BLaER1 treated with 17β-estradiol and CSF1 and Interleukin-3, amounts not matched to agents 10 nM and 100 nM (cell line): ENCODE measurements at regions not wholly inside any gene's neighbourhood (a gene's known extent, or its start where the extent isn't known, plus 50 kb on each side); places are given as distances from the start of the nearest gene placed in this dataset.

Source experiments
- H3K27ac ChIP-seq, 11 experiments: shearing (Covaris generic); formaldehyde crosslinking; 2 replicates each; pipeline ENCODE4 v1.8.1; 2022
- H3K27me3 ChIP-seq, 11 experiments: shearing (Covaris generic); formaldehyde crosslinking; 2 replicates each; pipeline ENCODE4 v1.8.1; 2022
- H3K36me3 ChIP-seq, 11 experiments: shearing (Covaris generic); formaldehyde crosslinking; 2 replicates each; pipeline ENCODE4 v1.8.1; 2022
- H3K4me1 ChIP-seq, 10 experiments: shearing (Covaris generic); formaldehyde crosslinking; 2 replicates each; pipeline ENCODE4 v1.8.1; 2022
- H3K4me2 ChIP-seq, 11 experiments: shearing (Covaris generic); formaldehyde crosslinking; 2 replicates each; pipeline ENCODE4 v1.8.1; 2022
- H3K4me3 ChIP-seq, 10 experiments: shearing (Covaris generic); formaldehyde crosslinking; 2 replicates each; pipeline ENCODE4 v1.8.1; 2022
- H3K9ac ChIP-seq, 11 experiments: shearing (Covaris generic); formaldehyde crosslinking; 2 replicates each; pipeline ENCODE4 v1.8.1; 2022
- H3K9me3 ChIP-seq, 11 experiments: shearing (Covaris generic); formaldehyde crosslinking; replicated peaks in 1 of 11; 2 replicates each; pipeline ENCODE4 v1.8.1; 2022
- H4K20me1 ChIP-seq, 11 experiments: shearing (Covaris generic); formaldehyde crosslinking; 2 replicates each; pipeline ENCODE4 v1.8.1; 2022
- Cebpa-rat ChIP-seq, 11 experiments: shearing (Covaris generic); IDR thresholded peaks; 2 replicates each; pipeline ENCODE4 v1.8.1; 2022

GRCh38 chr13:112234131-112234875 is 141.9 kb upstream of the SPACA7 start:
- H3K27me3 ChIP-seq, result no peaks in the 10 kb centered on the region

GRCh38 chr13:112236016-112236415 is 140.1 kb upstream of the SPACA7 start:
- H3K9me3 ChIP-seq, result peaks cover 0 to 7% (median 0%) of the 10 kb centered on the region in 11 experiments; a peak in 4 of 22 replicates
- no peak overlapping the region for H3K27ac ChIP-seq
- H4K20me1 ChIP-seq, result no peaks in the 10 kb centered on the region; a peak in 1 of 22 replicates
- H3K4me1 ChIP-seq, result no peaks in the 10 kb centered on the region
- H3K9ac ChIP-seq, result no peak overlapping the region
- H3K36me3 ChIP-seq, result no peaks in the 10 kb centered on the region
- no peak overlapping the region for H3K4me3 ChIP-seq
- no peak for TF ChIP-seq Cebpa-rat (IDR thresholded peaks at IDR 0.05)
- H3K4me2 ChIP-seq, result no peak overlapping the region
- H3K27me3 ChIP-seq, result no peaks in the 10 kb centered on the region

More at GRCh38 chr13:112234131-112234875, 141.9 kb upstream of the SPACA7 start:
- Histone ChIP-seq H3K9ac (no peak overlapping the region), H3K36me3 (no peaks in the 10 kb centered on the region), H4K20me1 (no peaks in the 10 kb centered on the region; a peak in 1 of 22 replicates), H3K4me2 (no peak overlapping the region), H3K9me3 (peaks cover 0 to 7% (median 0%) of the 10 kb centered on the region in 11 experiments; a peak in 4 of 22 replicates), H3K4me1 (no peaks in the 10 kb centered on the region), H3K4me3 (no peak overlapping the region), H3K27ac (no peak overlapping the region)
- no peak for TF ChIP-seq Cebpa-rat (IDR thresholded peaks at IDR 0.05)

GRCh38 chr13:112236539-112237197 is 139.5 kb upstream of the SPACA7 start:
- H3K9me3 ChIP-seq, result peaks cover 0 to 7% (median 0%) of the 10 kb centered on the region in 11 experiments; a peak in 4 of 22 replicates
- no peak overlapping the region for H3K27ac ChIP-seq
- no peak overlapping the region for H3K9ac ChIP-seq
- H3K4me2 ChIP-seq, result no peak overlapping the region
- H4K20me1 ChIP-seq, result no peaks in the 10 kb centered on the region; a peak in 1 of 22 replicates
- no peaks in the 10 kb centered on the region for H3K27me3 ChIP-seq
- no peak overlapping the region for H3K4me3 ChIP-seq
- no peaks in the 10 kb centered on the region for H3K4me1 ChIP-seq
- no peak for TF ChIP-seq Cebpa-rat (IDR thresholded peaks at IDR 0.05)
- H3K36me3 ChIP-seq, result no peaks in the 10 kb centered on the region

GRCh38 chr13:112238436-112238995 is 137.6 kb upstream of the SPACA7 start:
- Histone ChIP-seq H3K27ac (no peak overlapping the region), H3K9me3 (peaks cover 0 to 7% (median 0%) of the 10 kb centered on the region in 11 experiments; a peak in 4 of 22 replicates), H3K36me3 (no peaks in the 10 kb centered on the region), H3K4me1 (no peaks in the 10 kb centered on the region), H3K27me3 (no peaks in the 10 kb centered on the region), H3K4me2 (no peak overlapping the region), H4K20me1 (no peaks in the 10 kb centered on the region; a peak in 1 of 22 replicates), H3K9ac (no peak overlapping the region), H3K4me3 (no peak overlapping the region)
- TF ChIP-seq Cebpa-rat (IDR thresholded peaks at IDR 0.05), result no peak

GRCh38 chr13:112240076-112240475 is 136.1 kb upstream of the SPACA7 start:
- Histone ChIP-seq H4K20me1 (no peaks in the 10 kb centered on the region; a peak in 1 of 22 replicates), H3K4me3 (no peak overlapping the region), H3K36me3 (no peaks in the 10 kb centered on the region), H3K27me3 (no peaks in the 10 kb centered on the region), H3K9ac (no peak overlapping the region), H3K27ac (no peak overlapping the region), H3K4me1 (no peaks in the 10 kb centered on the region), H3K4me2 (no peak overlapping the region), H3K9me3 (peaks cover 0 to 7% (median 0%) of the 10 kb centered on the region in 11 experiments; a peak in 4 of 22 replicates)
- no peak for TF ChIP-seq Cebpa-rat (IDR thresholded peaks at IDR 0.05)

GRCh38 chr13:112241288-112241687 is 134.9 kb upstream of the SPACA7 start:
- peaks cover 0 to 7% (median 0%) of the 10 kb centered on the region in 11 experiments; a peak in 4 of 22 replicates for H3K9me3 ChIP-seq
- no peak overlapping the region for H3K9ac ChIP-seq
- H3K27ac ChIP-seq, result no peak overlapping the region
- no peaks in the 10 kb centered on the region for H3K4me1 ChIP-seq
- no peaks in the 10 kb centered on the region for H3K27me3 ChIP-seq
- H3K36me3 ChIP-seq, result no peaks in the 10 kb centered on the region
- H3K4me2 ChIP-seq, result no peak overlapping the region
- TF ChIP-seq Cebpa-rat (IDR thresholded peaks at IDR 0.05), result no peak
- no peak overlapping the region for H3K4me3 ChIP-seq
- H4K20me1 ChIP-seq, result no peaks in the 10 kb centered on the region

GRCh38 chr13:112242777-112243176 is 133.4 kb upstream of the SPACA7 start:
- Histone ChIP-seq H3K9ac (no peak overlapping the region), H3K27me3 (no peaks in the 10 kb centered on the region), H4K20me1 (no peaks in the 10 kb centered on the region), H3K36me3 (no peaks in the 10 kb centered on the region), H3K4me1 (no peaks in the 10 kb centered on the region), H3K27ac (no peak overlapping the region), H3K4me3 (no peak overlapping the region), H3K9me3 (peaks cover 0 to 7% (median 0%) of the 10 kb centered on the region in 11 experiments; a peak in 4 of 22 replicates), H3K4me2 (no peak overlapping the region)
- TF ChIP-seq Cebpa-rat (IDR thresholded peaks at IDR 0.05), result no peak

GRCh38 chr13:112244061-112244460 is 132.1 kb upstream of the SPACA7 start:
- no peak overlapping the region for H3K9ac ChIP-seq
- H3K4me2 ChIP-seq, result no peak overlapping the region
- H3K36me3 ChIP-seq, result no peaks in the 10 kb centered on the region
- no peak for TF ChIP-seq Cebpa-rat (IDR thresholded peaks at IDR 0.05)
- H3K4me1 ChIP-seq, result no peaks in the 10 kb centered on the region
- peaks cover 0 to 4% (median 0%) of the 10 kb centered on the region in 11 experiments; a peak in 1 of 22 replicates for H3K9me3 ChIP-seq
- no peaks in the 10 kb centered on the region for H3K27me3 ChIP-seq
- H3K27ac ChIP-seq, result no peak overlapping the region
- H4K20me1 ChIP-seq, result no peaks in the 10 kb centered on the region
- H3K4me3 ChIP-seq, result no peak overlapping the region

- no peaks in the 10 kb centered on the region for H3K27me3 ChIP-seq
- H3K4me2 ChIP-seq, result no peak overlapping the region
- H3K9me3 ChIP-seq, result 0 out of 22 replicates have a peak, but pooled peaks cover 0 to under 1% (median 0%) of the 10 kb centered on the region in 11 experiments
- no peak overlapping the region for H3K9ac ChIP-seq
- no peak overlapping the region for H3K27ac ChIP-seq
- H3K4me3 ChIP-seq, result no peak overlapping the region
- no peaks in the 10 kb centered on the region for H3K4me1 ChIP-seq
- H3K36me3 ChIP-seq, result no peaks in the 10 kb centered on the region
- TF ChIP-seq Cebpa-rat (IDR thresholded peaks at IDR 0.05), result no peak
- H4K20me1 ChIP-seq, result no peaks in the 10 kb centered on the region
These were observed 131.5 kb upstream of the SPACA7 start for GRCh38 chr13:112244495-112245177.
